SK-N-SH (cell line): ENCODE measurements at regions not wholly inside any gene's neighbourhood (a gene's known extent, or its start where the extent isn't known, plus 50 kb on each side); places are given as distances from the start of the nearest gene placed in this dataset.

Experiments
- EP300 ChIP-seq, 2 experiments: IDR thresholded peaks; 2 replicates each; pipeline versions ENCODE4 v1.4.0 to v1.6.1; 2012; ENCODE audit warnings: borderline replicate concordance in 1 of 2, low read depth in 1 of 2, low read length in 1 of 2
- GABPA ChIP-seq: IDR thresholded peaks from 2 replicates; pipeline ENCODE4 v1.4.0; 2012; ENCODE audit warnings: low read depth, mild to moderate bottlenecking
- NRF1 ChIP-seq: IDR thresholded peaks from 2 replicates; pipeline ENCODE4 v1.6.1; 2012; ENCODE audit warnings: low read depth, mild to moderate bottlenecking, low read length
- RAD21 ChIP-seq: IDR thresholded peaks from 2 replicates; pipeline ENCODE4 v1.6.1; 2012; ENCODE audit warnings: mild to moderate bottlenecking, low read length
- RCOR1 ChIP-seq: fragments of 150-350 bp; IDR thresholded peaks from 2 replicates; pipeline ENCODE4 v1.6.1; 2017; ENCODE audit warnings: antibody characterized with exemption, low read length
- REST ChIP-seq: IDR thresholded peaks from 2 replicates; pipeline ENCODE4 v1.6.1; 2012; ENCODE audit warnings: mild to moderate bottlenecking, low read depth, low read length, moderate library complexity
- TCF12 ChIP-seq: IDR thresholded peaks from 2 replicates; pipeline ENCODE4 v1.4.0; 2012
- TF ChIP-seq, protein P1 (sequence below): fragments of 200-600 bp; sonication (generic); IDR thresholded peaks from 2 replicates; pipeline ENCODE4 v1.6.1; 2017; ENCODE audit warnings: antibody characterized with exemption, mild to moderate bottlenecking, moderate library complexity

DNA sequence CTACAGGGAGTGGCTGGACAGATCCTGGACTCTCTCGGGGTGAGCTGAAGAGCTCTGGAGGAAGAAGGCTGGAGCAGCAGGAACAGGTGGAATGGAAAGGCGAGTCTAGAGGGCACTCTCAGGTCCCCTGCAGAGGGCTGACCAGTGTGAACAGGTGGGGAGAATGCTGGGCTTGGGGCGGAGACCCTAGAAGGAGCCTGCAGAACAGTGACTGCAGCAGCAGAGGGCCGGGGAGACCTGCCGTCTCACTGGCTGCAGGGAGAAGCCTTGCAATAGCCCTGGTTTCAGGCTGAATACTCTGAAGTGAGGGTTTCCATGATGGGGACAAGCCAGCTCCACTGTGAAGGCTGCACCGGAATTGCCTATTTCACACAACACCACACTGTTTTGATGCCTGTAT lies 626.7 kb upstream of the SALL3 start:
- TF ChIP-seq RAD21 (no peak), GABPA (no peak), EP300 (IDR thresholded peaks at IDR 0.05; ENCODE audit: borderline replicate concordance in 1 of 2, low read depth in 1 of 2, low read length in 1 of 2) (no peak), NRF1 (no peak), RCOR1 (no peak), REST (no peak), TCF12 (no peak)
- TF ChIP-seq, protein P1, sequence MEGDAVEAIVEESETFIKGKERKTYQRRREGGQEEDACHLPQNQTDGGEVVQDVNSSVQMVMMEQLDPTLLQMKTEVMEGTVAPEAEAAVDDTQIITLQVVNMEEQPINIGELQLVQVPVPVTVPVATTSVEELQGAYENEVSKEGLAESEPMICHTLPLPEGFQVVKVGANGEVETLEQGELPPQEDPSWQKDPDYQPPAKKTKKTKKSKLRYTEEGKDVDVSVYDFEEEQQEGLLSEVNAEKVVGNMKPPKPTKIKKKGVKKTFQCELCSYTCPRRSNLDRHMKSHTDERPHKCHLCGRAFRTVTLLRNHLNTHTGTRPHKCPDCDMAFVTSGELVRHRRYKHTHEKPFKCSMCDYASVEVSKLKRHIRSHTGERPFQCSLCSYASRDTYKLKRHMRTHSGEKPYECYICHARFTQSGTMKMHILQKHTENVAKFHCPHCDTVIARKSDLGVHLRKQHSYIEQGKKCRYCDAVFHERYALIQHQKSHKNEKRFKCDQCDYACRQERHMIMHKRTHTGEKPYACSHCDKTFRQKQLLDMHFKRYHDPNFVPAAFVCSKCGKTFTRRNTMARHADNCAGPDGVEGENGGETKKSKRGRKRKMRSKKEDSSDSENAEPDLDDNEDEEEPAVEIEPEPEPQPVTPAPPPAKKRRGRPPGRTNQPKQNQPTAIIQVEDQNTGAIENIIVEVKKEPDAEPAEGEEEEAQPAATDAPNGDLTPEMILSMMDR = no peak
